IPS DF 4.7 (cell line): ENCODE measurements at regions not wholly inside any gene's neighbourhood (a gene's known extent, or its start where the extent isn't known, plus 50 kb on each side); places are given as distances from the start of the nearest gene placed in this dataset.
A peak's percentile ranks its signal among the peaks of the same experiment; 100 is the strongest.
"Not testable (repeated sequence)": the region's sequence is repeated elsewhere in the genome, so short reads cannot be mapped to it uniquely, and the experiment has no call there.

Experiments used
- DNase-seq: peaks from one replicate; pipeline ENCODE4 v3.0.0-alpha.2; 2013; ENCODE audit warnings: low spot score; ENCODE audit errors: extremely low read depth

DNA sequence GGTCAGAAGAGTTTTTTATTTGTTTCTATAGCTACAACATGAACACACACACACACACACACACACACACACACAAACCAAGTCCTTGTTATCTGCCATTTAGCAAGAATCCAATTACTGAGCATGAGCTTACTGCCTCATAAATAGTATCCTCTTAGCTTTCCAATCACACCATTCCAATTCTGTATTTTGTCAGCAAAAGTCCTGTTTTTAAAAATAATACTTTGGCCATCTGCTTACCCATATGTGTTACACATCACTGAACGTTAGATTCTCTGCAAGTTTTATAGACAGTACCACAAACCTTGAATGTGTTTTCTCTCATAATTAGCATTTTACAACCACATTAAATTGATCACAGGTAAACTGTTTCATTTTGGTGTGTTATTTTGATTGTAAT, 1905.4 kb upstream of the FLRT2 start:
- no peak for DNase-seq

DNA sequence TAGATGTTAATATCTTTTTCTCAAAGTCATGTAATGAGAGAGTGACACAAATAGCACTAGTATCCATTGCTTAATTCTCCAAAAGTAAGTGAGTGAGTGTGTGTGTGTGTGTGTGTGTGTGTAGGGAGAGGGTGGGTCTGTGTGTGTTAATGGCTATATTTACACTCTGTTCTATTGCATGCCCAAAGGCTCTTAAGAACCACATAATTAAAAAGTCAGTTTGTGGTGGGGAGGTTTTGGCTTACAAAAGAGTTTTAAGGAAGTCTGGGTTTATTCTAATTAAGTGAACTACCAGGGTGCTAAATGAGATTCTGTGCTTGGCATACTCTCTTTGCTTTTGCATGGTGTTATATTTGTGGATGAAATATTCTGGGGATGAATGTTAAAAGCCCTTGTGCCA, 1897.6 kb upstream of the FLRT2 start:
- no peak for DNase-seq

- no peak for DNase-seq
Measured at GRCh38 chr14:83638748-83639504, 1891.0 kb upstream of the FLRT2 start.

DNA sequence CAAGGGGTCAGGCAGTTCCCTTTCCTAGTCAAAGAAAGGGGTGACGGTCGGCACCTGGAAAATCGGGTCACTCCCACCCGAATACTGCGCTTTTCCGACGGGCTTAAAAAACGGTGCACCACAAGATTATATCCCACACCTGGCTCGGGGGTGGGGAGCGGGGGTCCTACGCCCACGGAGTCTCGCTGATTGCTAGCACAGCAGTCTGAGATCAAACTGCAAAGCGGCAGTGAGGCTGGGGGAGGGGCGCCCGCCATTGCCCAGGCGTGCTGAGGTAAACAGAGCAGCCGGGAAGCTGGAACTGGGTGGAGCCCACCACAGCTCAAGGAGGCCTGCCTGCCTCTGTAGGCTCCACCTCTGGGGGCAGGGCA, 1890.5 kb upstream of the FLRT2 start:
- not testable (repeated sequence) for DNase-seq

- DNase-seq: no peak
Measured at GRCh38 chr14:83646228-83646627, 1883.7 kb upstream of the FLRT2 start.

GRCh38 chr14:83660597-83660996, 1869.3 kb upstream of the FLRT2 start:
- DNase-seq: no peak

GRCh38 chr14:83664389-83664788, 1865.6 kb upstream of the FLRT2 start:
- DNase-seq: no peak

GRCh38 chr14:83689265-83689664, 1840.7 kb upstream of the FLRT2 start:
- DNase-seq: no peak

- DNase-seq: no peak
Measured at GRCh38 chr14:83697099-83697498, 1832.8 kb upstream of the FLRT2 start.

GRCh38 chr14:83702619-83703018, 1827.3 kb upstream of the FLRT2 start:
- DNase-seq: no peak

- DNase-seq: peak; percentile 68
Measured at GRCh38 chr14:83706231-83706954, 1823.6 kb upstream of the FLRT2 start.

- DNase-seq: no peak
Measured at GRCh38 chr14:83707056-83707455, 1822.9 kb upstream of the FLRT2 start.

DNA sequence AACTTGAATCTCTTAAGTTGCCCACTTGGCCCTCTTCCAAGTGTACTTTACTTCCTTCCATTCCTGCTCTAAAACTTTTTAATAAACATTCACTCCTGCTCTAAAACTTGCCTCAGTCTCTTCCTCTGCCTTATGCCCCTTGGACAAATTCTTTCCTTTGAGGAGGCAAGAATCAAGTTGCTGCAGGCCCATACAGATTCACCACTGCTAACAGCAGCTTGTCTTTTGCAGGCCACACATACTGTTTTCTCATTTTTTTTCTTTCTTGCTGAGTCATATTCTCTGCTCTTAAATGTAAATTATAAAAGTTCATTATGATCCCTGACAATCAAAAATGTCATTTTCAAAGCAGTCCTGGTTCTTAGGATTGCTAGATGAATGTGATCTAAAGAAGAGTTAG, 1820.8 kb upstream of the FLRT2 start:
- DNase-seq: no peak

DNA sequence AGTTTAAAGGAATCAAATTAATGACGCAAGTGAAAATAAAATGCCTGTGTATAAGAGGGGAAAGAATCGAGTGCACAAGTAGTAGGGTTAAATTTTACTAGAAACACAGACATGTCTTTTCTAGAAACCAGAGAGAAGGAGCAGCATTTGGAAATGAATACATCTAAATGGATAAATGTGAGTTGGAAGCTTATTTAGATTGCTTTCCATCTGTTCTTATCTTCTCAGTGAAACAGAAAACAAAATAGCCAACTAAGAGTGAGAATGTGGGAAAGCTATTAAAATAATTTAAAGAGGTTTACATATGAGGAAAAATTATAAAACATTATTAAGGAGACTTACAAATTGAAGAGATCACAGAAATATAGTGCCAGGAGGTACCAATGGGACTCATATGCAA, 1818.9 kb upstream of the FLRT2 start:
- DNase-seq: no peak

- no peak for DNase-seq
Measured at GRCh38 chr14:83712418-83713129, 1817.4 kb upstream of the FLRT2 start.

- no peak for DNase-seq
Measured at GRCh38 chr14:83713732-83714131, 1816.2 kb upstream of the FLRT2 start.

DNA sequence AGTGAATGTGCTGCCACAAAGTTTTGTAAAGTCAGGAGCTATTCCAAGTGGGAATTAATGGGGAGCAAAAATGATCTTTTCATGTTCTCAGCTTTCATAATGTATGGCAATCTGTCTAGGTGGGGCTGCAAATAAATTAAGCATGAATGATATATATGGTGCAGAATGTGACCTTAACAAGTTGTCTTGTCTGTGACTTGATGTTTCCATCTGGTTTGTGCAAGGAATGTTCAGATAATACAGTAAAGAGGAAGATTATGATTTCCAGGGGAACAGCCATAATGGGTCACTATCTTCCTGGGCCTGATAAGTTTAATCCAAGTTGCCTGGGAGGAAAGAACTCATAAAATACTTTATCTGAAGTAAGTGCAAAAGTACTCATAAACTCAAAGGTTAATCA, 1815.8 kb upstream of the FLRT2 start:
- DNase-seq: no peak

DNA sequence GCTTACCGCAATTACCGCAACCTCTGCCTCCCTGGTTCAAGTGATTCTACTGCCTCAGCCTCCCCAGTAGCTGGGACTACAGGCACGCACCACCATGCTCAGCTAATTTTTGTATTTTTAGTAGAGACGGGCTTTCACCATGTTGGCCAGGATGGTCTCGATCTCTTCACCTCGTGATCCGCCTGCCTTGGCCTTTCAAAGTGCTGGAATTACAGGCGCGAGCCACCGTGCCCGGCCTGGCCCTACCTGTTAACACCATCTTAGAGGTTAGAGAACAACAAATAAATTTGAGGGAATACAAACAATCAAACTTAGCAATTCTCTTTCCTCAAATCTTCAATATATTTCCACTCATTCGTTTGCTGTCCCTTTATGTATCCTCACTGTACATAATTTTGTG, 1810.5 kb upstream of the FLRT2 start:
- not testable (repeated sequence) for DNase-seq

DNA sequence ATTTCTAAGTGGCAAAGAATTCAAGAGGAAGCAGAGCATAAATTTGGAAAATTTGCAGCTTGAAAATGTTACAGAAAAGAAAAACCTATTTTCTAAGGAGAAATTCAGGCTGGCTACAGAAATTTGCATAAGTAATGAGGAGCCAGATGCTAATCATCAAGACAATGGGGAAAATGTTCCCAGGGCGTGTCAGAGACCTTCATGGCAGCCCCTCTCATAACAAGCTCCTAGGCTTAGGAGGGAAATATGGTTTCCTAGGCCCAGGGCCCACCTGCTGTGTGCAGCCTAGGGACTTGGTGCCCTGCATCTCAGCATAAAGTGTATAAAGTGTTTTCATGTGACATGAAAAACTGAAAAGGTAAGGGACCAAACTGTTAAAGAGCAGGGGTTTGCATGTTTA, 1796.3 kb upstream of the FLRT2 start:
- DNase-seq: peak; percentile 3

- no peak for DNase-seq
Measured at GRCh38 chr14:83734431-83734830, 1795.5 kb upstream of the FLRT2 start.

DNA sequence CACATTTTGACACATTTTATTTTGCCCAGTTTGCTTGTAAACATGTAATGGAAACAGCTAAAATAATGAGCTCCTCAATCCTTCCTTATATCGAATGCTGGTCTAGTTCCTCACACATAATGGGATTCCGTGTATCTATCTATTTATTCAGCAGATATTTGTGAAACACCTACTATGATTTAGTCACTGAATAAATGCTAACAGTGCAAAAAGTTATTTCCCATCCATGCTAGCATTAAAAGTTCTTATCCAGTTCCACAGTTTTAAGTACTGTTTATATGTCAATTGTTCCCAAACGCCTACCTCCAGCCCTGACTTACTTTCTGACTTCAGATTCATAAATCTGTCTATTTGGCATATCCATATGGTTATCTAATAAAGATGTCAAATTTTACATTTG, 1788.7 kb upstream of the FLRT2 start:
- DNase-seq: no peak

- DNase-seq: no peak
Measured at GRCh38 chr14:83744224-83744623, 1785.7 kb upstream of the FLRT2 start.
